Epithelial cell of esophagus (primary cell): ENCODE measurements at regions not wholly inside any gene's neighbourhood (a gene's known extent, or its start where the extent isn't known, plus 50 kb on each side); places are given as distances from the start of the nearest gene placed in this dataset.

Source experiments
- DNase-seq: peaks from one replicate; pipeline ENCODE4 v3.0.0; 2010; ENCODE audit warnings: low read depth
- H3K4me3 ChIP-seq: 2 replicates; pipeline ENCODE4 v1.5.1; 2011; ENCODE audit warnings: mild to moderate bottlenecking, low read length, control low read depth
- TF ChIP-seq, protein P1 (sequence below): IDR thresholded peaks from 2 replicates; pipeline ENCODE4 v1.5.1; 2011; ENCODE audit warnings: low read depth, mild to moderate bottlenecking, low read length, control low read depth, inconsistent platforms; ENCODE audit not compliant: insufficient read depth; ENCODE audit errors: missing control alignments

DNA sequence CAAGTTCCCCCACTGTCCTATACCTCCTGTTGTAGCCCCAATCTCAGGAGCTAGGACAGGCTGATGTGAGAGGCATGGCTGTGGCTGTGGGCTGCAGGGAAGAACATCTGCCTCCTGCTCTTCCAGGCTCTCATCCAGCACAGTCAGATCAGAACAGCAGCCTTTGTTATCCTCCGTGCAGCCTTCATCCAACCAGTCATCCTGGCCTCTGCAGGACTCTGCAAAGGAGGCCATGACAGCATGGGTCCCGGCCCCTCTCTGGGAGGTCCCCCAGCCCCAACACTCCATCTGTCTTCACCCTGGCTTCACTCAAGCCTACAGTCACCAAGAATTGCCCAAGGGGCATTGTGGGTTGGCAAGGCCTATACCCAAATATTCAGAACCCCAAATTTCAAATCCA is 223.2 kb upstream of the COPS8 start:
- DNase-seq = no peak
- no peak overlapping the region for H3K4me3 ChIP-seq
- TF ChIP-seq, protein P1, sequence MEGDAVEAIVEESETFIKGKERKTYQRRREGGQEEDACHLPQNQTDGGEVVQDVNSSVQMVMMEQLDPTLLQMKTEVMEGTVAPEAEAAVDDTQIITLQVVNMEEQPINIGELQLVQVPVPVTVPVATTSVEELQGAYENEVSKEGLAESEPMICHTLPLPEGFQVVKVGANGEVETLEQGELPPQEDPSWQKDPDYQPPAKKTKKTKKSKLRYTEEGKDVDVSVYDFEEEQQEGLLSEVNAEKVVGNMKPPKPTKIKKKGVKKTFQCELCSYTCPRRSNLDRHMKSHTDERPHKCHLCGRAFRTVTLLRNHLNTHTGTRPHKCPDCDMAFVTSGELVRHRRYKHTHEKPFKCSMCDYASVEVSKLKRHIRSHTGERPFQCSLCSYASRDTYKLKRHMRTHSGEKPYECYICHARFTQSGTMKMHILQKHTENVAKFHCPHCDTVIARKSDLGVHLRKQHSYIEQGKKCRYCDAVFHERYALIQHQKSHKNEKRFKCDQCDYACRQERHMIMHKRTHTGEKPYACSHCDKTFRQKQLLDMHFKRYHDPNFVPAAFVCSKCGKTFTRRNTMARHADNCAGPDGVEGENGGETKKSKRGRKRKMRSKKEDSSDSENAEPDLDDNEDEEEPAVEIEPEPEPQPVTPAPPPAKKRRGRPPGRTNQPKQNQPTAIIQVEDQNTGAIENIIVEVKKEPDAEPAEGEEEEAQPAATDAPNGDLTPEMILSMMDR = no peak

DNA sequence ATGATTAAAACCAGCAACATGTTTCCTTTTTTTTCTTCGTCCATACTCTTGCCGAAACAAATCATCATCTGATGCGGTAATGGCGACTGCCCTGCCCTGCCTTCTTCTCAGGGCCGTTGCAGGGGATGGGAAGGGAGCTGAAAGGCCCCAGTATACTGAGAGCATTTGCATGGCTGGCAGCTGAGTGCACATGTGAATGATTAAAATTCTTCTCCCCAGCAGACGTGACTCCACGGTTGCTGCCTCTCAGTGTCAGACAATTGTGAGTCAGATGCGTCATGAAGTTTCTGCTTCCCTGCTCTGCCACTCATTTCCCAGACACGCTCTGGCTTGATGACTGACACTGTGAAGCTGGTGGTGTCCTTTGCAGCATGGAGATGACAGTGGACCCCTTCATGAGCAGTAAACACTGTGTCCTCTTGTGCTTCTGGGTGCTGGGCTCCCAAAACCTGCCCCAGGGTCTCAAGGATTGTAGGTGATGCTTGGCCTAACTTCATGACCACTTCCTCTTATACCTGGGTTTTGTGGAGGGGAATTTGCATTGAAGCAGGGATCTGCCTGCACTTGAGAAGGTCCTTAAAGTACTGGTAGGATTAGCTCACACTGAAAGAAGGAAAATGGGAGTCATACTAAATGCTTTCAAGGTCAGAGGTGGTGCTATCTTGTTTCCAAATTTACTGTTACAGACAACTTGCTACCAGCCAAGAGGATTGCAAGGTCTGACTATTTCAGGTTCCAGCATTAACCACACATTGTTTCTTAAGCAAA is 222.5 kb upstream of the COPS8 start:
- H3K4me3 ChIP-seq = no peak overlapping the region
- DNase-seq = peak; percentile 95

GRCh38 chr2:236863729-236864126 is 222.0 kb upstream of the COPS8 start:
- TF ChIP-seq, protein P1 = no peak
- DNase-seq = no peak
- H3K4me3 ChIP-seq = no peak overlapping the region

More for the DNA sequence above, 222.5 kb upstream of the COPS8 start:
- TF ChIP-seq, protein P1 = no peak

- H3K4me3 ChIP-seq = no peak overlapping the region
- TF ChIP-seq, protein P1 = no peak
- DNase-seq = no peak
These were observed 220.6 kb upstream of the COPS8 start for GRCh38 chr2:236865052-236865451.

GRCh38 chr2:236866542-236867340 is 218.9 kb upstream of the COPS8 start:
- no peak for DNase-seq
- TF ChIP-seq, protein P1 = no peak
- H3K4me3 ChIP-seq = no peak overlapping the region

DNA sequence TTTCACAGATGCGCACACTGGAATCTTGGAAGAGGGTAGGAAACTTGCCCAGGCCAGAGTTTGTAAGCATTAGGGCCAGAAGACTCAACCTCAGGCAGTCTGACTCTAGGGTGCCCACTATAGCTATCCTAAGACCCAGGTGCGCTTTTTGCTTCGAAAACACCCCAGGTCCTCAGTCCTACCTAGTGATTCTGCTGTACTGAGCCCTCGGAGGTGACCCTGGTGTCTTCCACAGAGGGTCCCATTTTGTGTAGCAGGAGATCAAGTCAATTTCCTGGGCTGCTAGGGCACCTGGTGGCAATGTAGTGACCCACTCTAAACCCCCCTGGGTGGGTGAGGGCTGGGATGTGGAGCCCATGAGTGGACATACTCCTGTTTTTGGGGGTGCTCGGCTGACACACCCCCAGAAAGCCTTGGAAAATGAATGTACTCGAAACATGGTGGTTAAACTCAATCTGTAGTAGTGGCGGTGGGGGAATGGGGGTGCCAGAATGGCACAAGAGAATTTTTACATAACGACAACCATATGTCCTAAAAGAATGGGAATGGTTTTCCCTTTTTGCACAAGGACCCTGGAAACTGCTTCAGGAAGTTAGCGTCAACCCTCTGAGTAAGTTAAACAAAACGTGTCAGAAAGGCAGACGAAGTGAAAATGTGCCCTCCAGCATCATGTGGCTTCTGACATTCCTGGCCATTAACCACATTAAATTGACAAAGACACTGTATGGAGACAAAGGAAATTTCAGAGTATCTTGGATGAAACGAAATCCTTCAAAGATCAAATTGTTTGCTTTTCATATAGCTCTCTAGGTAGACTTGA is 218.0 kb upstream of the COPS8 start:
- H3K4me3 ChIP-seq = no peak overlapping the region
- DNase-seq = peak; percentile 86

More for the DNA sequence above, 218.0 kb upstream of the COPS8 start:
- TF ChIP-seq, protein P1 = no peak
